Inflammatory macrophage (primary cell): ENCODE measurements at regions not wholly inside any gene's neighbourhood (a gene's known extent, or its start where the extent isn't known, plus 50 kb on each side); places are given as distances from the start of the nearest gene placed in this dataset.

Experiments
- DNase-seq, 2 donors: peaks; one replicate each; pipeline ENCODE4 v3.0.0-alpha.2; 2020 to 2022

DNA sequence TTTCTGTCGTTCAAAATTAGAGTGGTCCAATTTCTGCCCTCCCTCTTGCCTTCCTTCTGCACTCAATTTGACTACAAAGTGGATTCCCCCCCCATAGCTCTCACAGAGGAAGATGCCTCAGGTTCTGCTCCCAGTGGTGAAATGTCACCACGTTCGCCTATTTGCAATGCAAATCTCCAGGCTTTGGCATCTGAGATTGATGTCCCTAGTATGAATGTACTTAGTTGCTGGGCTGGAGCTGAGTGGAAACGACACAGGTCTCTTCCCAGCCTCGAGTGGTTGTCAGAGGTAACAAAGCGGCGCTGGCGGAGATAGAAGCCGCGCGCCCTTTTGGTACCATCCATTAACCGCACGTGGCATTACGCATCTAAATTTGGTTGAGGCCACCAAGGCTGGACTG, 860.1 kb downstream of the MCTP2 start:
- no peak for DNase-seq

GRCh38 chr15:95095250-95095649, 863.9 kb downstream of the MCTP2 start:
- DNase-seq = no peak

DNA sequence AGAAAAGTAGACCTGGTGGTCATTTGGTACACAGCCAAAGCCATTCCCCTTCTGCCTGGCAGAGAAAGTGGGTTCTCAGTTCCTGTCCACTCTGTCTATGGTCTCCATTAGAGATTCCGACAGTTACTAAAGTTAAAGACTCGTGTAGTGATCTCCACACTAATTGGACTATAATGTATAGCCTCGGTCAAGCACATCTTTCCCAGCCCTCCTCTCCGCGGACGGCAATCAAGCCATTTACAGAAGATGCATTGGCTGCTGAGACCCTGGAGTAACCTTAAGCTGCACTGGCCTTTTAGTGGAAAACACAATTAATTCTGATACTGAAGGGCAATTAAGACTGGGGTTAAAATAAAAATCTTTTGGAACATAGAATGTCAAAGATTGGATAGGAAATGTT, 865.3 kb downstream of the MCTP2 start:
- no peak for DNase-seq

DNA sequence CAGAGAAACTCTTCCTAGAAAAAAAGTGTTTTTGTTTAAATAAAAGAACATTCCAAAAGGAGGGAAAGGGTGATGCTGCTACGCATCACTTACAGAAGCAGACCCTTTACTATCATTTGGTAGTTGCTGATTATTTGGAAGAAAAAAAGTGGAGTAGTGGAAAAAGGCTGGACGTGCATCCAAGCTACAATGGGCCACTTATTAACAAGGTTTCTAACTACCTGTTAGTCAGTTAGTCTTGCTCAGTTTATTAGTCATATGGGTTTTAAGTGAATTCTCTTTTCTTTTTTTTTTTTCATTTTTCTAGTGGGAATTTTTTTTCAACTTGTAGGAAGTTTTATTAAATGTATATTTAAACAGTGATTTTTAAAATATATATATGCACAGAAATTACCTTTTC, 866.0 kb downstream of the MCTP2 start:
- DNase-seq = no peak

GRCh38 chr15:95105229-95105628, 873.9 kb downstream of the MCTP2 start:
- no peak for DNase-seq

GRCh38 chr15:95106801-95107200, 875.4 kb downstream of the MCTP2 start:
- no peak for DNase-seq

- DNase-seq = no peak
Observed at GRCh38 chr15:95108673-95109072, 877.3 kb downstream of the MCTP2 start.

- DNase-seq = no peak
Observed at GRCh38 chr15:95111969-95112368, 880.6 kb downstream of the MCTP2 start.

DNA sequence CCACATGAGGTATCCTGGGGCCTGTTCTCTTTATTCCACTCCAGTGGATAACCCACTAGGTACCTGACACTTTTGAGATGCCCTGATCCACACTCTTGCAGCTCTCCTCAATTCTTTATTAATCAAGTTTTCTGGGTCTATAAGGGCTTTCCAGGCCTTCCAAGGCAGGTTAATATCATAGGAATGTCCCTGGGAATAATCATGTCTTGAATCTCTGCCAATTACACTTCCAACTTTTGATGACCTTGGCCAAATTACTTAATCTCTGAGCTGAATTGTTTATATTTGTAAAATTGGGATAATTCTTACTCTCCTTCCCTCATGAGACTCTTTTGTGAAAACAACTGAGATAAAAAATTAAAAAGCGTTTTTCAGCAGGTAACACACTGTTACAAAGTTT, 881.7 kb downstream of the MCTP2 start:
- DNase-seq = no peak

DNA sequence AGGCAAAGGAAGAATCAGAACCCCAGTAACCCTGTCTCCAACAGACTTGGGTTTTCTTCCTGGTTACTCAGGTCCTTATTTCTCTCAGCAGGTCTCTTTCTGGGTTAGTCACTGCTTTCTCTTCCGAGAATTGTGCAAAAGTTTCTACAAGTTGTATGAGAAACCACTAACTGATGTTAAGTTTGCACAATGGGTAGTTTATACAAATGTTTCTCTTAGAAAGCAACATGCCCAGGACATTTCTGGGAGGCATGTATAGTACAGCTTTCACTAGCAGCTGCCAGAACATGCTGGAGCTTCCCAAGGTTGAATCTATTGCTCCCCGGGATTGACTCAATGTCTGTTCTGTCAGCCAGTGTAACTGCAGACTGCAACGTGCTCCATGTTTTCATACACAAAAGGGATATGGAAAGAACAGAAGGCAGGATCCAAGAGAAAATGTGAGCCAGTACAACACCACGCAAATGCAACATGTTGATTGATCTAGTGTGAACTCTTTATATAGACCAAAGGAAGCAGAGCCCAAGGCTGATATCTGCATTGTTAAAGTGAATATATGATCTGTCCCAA, 887.8 kb downstream of the MCTP2 start:
- no peak for DNase-seq

DNA sequence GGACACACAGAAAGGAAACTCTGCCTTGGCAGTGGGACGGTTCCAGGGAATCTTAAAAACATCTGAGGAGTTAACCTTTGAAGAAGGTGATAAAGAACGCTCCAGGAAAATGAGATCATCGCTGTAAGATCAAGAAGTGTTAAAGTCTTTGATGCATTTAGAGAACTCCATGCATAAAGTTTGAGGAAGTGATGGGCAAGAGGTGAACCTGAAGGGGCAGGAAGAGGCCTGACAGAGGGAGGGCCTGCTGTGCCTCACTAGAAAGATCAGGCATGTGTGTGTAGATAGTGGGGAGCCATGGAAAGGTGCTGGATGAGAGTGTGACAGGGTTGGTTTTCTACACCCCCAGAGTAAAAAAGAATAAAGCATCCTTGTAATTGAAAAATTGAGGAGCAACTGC, 889.2 kb downstream of the MCTP2 start:
- no peak for DNase-seq

GRCh38 chr15:95121191-95121590, 889.8 kb downstream of the MCTP2 start:
- no peak for DNase-seq

DNA sequence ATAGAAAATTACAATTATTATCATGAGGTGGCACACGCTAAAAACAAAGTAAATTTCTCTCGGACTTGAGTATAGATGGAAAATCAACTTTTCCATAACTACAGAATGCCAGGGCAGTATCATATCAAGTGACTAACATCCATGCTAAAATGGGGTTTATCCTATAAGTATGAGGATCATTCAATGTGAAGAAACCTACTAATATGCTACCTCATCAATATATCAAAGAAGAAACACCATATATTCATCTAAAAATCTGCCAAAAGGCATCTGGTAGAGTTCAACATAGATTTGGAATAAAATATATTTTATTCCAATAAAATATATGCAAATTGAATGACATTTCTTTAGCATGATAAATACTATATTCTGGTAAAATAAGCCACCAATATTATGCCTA, 894.4 kb downstream of the MCTP2 start:
- no peak for DNase-seq

DNA sequence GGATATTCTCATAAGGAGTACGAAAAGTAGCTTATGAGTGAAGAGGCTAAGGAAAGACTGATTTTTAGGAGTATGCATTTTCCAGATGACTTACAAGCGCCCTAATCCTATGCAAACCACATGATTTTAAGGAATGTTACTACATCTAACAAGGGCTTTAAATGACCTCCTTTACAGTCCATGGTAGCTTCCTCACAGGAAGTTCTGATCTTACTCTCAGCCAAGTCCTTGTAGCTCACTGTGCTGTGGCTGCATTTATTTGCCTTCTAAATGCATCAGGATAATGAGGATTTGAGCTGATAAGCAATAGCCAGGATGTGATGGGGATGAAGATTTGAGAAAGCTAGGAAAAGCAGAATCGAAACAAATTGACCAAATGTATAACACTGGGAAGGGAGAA, 896.0 kb downstream of the MCTP2 start:
- no peak for DNase-seq

DNA sequence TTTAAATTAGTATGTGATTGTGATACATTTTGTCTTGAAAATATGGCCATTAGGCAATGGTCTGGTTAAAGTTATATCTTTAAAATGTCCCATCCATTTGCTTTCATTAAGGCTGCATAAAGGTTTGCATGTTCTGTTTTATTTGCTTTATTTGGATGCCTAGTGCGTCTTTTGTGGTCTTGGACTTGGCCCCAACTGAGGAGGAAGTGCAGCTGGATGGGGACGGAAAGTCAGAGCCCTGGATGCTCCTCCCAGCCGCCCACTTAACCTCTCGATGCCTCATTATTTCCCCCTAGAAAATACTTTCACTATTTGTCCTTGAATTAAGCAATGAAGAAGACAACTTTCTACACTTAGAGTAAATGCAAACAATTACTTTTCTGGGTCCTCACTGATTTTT, 898.2 kb downstream of the MCTP2 start:
- DNase-seq = no peak

- peak in 1 of 2 donors; percentile 1 for DNase-seq
Observed at GRCh38 chr15:95131131-95131556, 899.8 kb downstream of the MCTP2 start.

- DNase-seq = no peak
Observed at GRCh38 chr15:95132774-95133173, 901.4 kb downstream of the MCTP2 start.

GRCh38 chr15:95134431-95135110, 903.2 kb downstream of the MCTP2 start:
- DNase-seq = no peak

DNA sequence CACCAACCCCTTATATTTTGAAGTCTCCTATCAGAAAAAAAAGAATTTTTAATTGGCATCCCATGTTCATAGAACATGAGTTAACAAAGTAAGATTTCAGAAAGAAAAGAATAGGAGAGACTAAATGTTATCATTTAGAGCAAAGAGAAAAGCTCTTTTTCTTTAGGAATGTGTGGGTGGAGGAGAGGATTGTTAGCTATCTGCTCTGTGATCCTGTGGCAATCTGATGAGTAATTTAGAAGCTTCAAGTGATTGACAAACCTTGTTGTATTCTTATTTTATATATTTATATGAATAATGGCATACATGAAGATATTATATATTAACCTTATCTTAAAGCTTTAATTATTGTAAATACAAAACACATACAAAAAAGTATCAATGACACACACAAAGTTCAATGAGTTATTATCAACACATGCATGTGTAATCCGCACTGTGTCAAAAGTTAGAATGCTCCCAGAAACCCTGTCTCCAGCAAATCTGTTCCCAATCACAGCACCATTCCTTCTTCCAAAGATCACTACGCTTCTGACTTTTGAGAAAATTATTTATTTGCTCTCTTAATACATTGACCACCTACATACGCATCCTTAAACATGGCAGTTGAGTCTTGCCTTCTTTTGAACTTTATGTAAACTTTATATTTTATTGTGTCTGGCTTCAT, 907.4 kb downstream of the MCTP2 start:
- DNase-seq = no peak

DNA sequence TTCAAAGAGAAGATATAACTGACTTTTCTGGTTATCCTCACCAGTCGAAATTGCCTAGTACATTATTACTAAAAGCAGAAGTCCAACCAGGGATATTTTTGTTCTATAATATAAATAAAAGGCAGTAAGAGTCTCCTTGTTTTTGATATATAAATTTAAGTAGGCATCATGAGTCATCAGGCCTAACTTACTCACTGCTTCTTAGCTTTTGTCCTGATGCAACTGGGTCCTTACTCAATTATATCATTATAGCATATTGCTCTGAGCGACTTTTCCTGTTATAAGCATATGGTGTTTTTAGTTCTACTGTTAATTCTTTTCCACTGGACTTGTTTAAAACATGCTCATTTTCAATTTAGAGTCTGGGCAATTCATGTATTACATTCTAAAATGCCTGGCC, 910.1 kb downstream of the MCTP2 start:
- no peak for DNase-seq

- DNase-seq = no peak
Observed at GRCh38 chr15:95142531-95142930, 911.2 kb downstream of the MCTP2 start.

- DNase-seq = no peak
Observed at GRCh38 chr15:95146481-95146880, 915.1 kb downstream of the MCTP2 start.

GRCh38 chr15:95148183-95148582, 916.8 kb downstream of the MCTP2 start:
- no peak for DNase-seq

DNA sequence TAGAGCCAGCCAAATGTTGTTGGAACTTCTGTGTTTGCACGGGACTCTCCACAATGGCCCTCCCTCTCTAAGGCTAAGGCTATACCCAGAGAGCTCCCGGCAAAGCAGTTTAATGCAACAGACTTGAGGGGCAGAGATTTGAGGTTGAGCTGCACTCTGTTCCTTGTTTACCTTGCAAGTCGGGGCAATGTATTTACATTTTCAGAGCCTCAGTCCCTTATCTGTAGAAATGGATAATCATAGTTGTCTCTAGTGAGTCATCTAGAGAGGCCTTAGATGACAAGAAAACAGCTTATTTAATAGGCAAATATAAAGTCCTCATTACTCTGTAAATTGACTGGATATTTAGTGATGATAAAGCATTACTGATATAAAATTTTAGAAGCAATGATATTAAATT, 917.7 kb downstream of the MCTP2 start:
- DNase-seq = no peak
